ENCODE measurements at regions not wholly inside any gene's neighbourhood (a gene's known extent, or its start where the extent isn't known, plus 50 kb on each side); places are given as distances from the start of the nearest gene placed in this dataset.
"Not testable (repeated sequence)": the region's sequence is repeated elsewhere in the genome, so short reads cannot be mapped to it uniquely, and the experiment has no call there.

DNA sequence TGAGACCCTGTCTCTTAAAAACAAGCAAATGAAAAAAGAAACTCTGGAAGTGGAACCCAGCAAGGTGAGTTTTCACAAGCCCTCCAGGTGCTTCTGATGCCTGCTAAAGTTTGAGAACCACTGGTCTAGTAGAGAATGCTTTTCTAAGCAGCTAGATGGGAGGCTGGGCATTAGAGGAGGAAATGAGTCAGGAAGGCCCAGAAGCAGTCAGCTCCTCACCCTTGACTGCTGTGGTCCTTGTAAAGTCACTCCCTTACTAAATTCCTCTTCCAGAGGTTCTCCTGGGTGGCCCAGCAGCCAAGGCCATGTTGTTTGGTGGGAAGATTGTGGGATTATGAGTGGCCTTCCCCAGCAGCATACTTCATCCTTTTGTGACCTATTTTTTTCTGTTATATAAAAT is 52.0 kb upstream of the FYN start:
- no peak for DNase-seq (ENCODE audit: low read depth)

DNA sequence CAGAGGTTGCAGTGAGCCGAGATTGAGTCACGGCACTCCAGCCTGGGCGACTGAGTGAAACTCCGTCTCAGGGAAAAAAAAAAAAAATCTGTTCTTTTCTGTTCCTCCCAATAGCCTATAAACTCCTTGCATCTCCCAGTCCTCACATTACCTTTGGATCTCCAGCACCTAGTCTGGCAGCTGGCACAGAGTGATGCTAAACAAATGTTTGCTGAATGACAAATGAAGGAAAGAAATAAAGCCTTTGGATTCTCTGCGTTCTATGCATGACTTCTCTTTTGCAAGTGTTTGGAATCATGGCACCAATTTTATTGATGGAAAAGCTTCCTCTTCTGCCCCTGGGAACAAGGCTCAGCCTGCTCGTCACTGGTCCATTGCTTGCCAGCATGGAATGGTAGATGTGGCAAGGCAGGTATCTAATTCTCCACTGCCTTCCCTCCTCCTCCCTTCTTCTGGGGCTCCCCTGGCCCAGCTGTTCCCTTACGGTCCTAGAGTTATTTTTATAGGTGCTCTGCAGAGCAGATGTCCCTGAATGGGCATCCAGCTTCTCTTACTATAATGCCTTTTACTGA is 53.6 kb upstream of the FYN start:
- no peak for DNase-seq (ENCODE audit: low read depth)

DNA sequence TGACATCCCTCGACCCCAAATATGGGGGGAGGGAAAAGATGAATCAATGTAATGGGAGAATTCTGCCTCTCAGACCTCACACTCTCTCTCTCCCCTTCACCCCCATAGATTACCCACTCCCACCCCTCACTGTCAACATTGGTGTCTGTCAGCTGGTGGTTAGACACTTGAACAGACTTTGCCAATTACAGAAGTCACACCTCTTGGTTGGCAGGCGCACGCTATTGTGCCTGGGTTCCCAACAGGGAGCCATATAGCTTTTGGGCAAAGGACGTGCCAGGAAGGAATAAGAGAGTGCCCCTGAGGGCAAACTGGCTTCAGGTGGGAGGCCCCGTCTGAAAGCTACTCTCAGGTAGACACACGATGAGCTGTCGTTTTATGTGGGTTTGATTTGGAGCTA is 54.1 kb upstream of the FYN start:
- no peak for DNase-seq (ENCODE audit: low read depth)

DNA sequence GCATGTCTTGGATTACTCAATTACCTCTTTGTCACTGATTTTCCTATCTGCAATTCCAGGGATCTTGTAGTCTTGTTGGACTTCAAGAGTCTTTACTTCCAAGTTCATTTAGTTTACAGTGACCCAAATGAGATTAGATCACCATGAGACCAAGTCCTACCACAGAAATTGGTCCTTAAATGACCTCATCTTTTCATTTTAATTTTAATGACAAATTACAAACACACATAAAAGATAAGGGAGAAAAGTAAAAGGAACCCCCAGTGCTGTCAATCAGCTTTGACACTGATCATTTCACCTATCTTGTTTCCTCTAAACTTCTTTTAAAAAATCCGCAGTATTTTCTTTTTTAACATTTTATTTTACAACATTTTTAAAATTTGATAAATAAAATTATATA is 54.9 kb upstream of the FYN start:
- no peak for DNase-seq (ENCODE audit: low read depth)

DNA sequence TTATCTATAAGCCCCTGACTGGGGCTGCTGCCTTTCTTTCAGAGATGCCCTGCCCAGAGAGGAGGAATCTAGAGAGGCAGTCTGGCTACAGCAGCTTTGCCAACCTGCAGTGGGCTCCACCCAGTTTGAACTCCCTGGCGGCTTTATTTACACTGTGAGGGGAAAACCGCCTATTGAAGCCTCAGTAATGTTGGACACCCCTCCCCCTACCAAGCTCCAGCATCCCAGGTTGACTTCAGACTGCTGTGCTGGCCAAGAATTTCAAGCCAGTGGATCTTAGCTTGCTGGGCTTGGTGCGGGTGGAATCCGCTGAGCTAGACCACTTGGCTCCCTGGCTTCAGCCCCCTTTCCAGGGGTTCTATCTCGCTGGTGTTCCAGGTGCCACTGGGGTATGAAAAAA is 61.4 kb upstream of the FYN start:
- DNase-seq (ENCODE audit: low read depth), result not testable (repeated sequence)

DNA sequence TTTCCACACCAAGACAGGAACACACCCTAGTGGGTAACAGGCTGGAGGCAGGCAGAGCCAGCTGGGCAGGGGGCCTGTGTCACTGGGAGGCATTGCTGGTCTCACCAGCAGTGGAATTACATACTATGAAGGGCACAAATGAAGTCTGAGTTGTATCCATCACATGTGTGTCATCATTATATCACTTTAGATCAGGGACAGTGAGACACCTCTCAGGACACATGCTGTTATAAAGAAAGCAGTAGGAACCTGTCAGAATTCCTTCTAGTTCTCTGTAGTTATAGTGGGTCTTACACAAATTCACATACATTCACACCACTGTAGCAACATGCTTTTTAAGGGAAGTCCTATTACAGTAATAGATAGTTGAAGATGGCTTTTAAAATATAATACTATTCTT is 63.5 kb upstream of the FYN start:
- no peak for DNase-seq (ENCODE audit: low read depth)

DNA sequence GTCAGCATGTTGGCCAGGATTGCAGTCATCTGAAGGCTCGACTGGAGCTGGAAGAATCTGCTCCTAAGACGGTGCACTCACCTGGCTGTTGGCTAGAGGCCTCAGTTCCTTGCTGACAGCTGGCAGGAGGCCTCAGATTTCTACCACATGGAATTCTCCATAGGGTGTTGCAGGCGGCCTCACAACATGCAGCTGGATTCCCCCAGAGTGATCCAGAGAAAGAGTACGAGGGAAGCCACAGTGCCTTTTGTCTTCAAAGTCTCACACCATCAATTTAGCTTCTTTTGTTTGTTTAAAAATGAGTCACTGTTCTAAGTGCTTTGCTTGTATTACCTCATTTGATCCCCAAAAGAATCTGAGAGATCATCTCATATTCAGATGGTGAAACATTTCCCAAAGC is 65.5 kb upstream of the FYN start:
- DNase-seq (ENCODE audit: low read depth), result no peak

DNA sequence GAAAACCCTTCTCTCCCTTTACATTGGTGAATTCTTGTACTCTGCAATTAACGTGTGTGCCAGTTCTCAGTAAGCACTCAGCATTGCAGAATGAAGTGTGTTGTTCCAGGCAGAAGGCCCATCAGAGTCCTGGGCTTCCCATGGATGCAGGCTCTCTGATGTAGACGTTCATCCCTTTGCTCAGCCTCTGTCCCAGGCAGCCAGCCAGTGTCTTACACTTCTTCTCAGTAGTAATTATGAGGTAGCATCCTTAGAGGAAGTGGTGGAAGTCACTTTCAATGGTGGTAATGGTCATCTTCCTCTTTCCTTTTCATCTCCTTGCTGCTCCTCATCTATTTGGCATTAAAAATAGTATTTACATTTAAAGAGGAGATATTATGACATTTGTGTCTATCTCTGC is 66.7 kb upstream of the FYN start:
- DNase-seq (ENCODE audit: low read depth), result no peak

DNA sequence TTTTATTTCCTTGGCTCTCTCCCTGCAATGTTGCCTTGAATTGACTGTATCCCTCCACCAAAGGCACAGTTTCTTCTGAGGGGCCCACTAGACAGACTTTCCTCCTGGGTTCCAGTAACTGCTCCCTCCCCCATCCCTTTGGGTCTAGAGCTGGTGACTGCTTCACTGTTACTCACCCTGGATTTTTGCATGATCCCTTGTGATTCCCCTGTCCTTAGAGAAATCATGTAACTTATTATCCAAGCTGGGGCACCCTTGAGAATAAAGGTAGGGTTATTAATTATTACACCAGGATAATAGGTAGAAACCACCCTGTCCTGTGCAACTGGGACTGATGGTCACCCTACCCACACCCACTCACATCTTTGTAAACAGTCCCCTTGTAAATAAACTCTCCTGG is 67.5 kb upstream of the FYN start:
- DNase-seq (ENCODE audit: low read depth), result no peak

DNA sequence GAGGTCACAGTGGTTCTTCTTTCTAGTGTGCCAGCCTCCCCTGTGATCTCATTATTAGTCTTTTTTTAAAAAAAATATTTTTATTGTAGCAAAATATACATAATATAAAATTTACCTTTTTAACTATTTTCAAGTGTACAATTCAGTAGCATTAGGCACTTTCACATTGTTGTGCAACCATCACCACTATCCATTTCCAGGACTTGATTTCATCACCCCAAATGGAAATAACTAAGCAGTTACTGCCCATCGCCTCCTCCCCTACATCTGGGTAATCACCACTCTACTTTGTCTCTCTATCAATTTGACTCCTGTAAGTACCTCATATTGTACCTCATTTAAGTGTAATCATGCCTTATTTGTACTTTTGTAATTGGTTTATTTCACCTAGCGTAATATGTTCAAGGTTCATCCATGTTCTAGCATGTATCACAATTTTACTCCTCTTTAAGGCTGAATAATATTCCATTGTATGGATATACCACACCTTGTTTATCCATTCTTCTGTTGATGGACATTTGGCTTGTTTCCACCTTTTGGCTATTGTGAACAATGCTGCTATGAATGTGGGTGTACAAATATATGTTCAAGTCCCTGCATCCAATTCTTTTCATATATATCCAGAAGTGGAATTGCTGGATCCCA is 68.6 kb upstream of the FYN start:
- no peak for DNase-seq (ENCODE audit: low read depth)

DNA sequence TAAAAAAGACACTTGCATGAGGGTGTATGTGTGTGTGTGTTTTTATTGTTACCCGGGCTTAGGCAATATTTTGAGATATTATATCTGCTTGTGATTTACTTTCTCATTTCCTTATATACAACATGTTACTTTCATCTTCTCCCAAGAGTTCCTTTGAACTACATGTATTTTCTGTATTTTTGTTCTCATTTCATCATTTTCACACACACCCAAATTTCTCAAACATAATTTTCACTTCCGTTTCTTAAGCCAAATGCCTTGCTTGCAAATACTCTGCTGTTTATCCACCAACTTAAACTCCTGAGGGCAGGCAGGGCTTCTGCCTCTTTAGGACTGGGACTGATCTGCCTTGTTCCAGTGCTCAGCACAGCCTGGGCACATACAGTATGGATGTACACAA is 69.3 kb upstream of the FYN start:
- DNase-seq (ENCODE audit: low read depth), result no peak

DNA sequence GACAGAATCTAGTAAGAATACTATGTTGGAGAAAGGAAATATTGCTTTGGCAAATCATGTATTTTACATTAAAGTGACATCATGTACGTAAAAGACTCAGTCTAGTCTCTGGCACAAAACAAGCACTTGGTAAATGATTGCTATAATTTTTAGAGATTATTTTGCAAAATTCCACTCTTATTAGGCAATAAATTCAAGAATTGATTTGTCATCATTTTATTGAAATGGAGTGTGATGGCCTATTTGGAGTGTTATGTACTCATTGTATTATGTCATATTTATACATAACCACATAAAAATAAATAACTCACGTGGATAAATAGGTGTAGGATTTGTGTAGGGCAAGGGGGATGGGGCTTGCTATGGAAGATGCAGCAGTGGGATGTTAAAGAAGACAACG is 70.0 kb upstream of the FYN start:
- DNase-seq (ENCODE audit: low read depth), result no peak

DNA sequence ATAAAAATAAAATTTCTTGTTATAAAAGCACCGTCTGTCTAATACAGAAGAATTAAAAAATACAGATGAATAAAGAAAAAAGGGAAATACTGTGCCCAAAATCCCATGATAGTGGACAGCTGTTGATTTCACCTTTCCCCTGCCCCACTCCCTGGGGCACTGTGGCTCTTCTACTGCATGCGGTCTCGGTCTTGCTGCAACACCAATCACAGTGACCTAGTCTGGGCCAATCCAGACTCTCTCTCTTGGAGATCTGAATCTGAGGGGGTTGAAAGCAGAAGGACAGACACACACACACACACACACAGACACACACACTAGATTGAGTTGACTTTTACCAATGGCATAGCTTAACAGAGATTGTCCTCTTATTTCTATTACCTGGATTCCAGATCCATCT is 70.5 kb upstream of the FYN start:
- no peak for DNase-seq (ENCODE audit: low read depth)

DNA sequence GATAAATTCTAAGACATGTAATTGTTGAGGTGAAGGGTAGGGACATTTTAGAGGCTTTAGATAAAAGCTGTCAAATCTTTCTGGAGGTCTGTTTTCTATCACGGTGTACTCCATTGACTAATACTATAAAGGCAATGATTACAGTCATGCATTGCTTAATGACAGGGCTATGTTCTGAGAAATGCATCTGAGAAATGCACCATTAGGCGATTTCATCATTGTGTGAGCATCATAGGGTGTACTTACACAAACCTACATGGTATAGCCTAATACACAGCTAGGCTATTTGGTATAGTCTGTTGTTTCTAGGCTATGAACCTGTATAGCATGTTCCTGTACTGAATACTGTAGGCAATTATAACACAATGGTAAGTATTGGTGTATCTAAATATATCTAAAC is 71.3 kb upstream of the FYN start:
- DNase-seq (ENCODE audit: low read depth), result no peak

DNA sequence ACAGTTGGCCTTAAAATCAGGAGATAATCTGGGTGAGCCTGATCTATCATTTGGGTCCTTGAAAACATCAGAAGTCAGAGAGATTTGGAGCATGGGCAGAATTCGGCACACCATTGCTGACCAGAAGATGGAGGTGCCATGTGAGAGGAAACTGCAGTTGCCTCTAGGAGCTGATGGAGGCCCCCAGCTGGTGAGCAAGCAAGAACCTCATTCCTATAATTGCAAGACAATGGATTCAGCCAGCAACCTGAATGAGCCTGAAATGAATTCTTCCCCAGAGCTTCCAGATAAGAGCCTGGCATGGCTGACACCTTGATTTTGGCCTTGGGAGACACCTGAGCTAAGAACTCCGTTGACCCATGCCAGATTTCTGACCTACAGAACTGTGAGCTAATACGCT is 76.3 kb upstream of the FYN start:
- no peak for DNase-seq (ENCODE audit: low read depth)

DNA sequence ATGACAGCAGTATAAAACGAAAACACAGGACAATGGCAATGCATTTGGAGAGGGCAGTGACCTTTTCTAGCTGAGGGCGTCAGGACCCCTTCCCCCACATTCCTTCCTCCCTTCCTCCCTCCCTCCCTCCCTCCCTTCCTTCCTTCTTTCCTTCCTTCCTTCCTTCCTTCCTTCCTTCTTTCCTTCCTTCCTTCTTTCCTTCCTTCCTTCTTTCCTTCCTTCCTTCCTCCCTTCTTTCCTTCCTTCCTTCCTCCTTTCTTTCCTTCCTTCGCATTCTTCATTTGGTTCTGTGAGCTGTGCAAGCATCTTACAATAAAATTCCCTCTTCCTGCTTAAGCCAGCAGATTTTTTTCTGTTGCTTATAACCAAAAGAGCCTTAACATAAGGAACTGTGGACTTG is 76.7 kb upstream of the FYN start:
- not testable (repeated sequence) for DNase-seq (ENCODE audit: low read depth)

DNA sequence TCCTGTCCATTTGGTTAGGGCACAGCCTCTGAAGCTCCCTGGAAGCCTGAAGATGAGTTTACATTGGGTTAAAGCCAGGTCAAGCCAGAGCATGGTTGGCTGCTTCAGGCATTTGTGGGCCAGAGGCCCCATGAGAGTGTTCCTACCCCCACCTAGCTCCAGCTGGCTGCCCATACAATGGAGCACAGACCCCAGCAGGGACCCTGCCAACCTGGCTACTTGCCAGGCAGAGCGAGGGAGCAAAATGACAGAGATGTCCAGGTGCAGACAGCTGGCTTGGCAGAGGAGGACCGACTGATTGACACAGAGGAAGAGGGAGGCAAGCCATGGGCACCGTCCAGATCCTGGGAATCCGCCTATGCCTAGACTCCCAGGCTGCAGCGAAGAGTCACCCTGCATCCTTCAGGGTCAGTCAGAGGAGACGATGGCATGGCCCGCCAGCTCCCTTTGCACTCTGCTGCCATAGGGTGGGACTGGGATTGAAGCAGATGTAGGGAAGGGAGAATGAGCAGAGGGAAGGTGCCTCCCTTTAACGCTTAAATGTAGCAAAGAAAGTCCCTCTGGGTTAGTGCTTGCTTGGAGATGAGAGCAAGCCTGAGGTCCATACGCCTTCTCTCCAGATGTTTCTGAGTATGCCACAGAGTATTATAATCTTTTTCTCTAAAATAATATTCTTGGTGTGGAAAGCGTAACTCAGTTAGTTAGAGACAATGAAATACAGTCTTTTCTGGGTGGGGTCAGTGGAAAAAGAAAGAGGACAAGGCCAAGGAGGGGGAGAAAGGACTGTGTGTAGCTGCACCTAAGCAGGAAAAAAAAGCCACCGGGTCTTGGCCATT is 77.6 kb upstream of the FYN start:
- no peak for DNase-seq (ENCODE audit: low read depth)

DNA sequence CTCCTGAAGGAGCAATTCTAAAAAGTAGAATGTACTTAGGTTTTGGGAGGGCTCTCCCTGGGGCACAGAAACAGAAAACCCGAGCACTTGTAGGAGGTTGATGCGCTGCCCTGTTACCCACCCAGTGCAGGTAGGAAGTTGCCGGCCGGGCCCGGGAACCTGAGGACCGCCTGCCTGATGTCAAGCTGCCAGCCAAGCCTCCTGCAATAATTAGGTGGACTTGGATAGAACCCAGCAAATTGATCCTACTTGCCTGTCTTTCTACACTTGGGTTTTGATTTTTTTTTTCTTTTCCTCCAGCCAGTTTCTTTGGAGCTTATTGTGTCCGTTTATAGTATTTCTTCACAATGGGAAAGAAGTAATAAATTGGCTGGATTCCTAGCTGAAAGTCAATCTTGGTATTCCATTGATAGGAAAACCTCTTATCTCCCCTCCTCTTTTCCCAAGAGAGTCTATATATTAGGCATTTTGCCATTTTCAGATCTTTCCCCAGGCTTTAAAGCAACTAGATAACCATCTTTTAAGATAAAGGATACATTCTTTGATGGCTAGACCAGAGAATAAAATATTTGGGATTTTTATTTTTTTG is 78.3 kb upstream of the FYN start:
- no peak for DNase-seq (ENCODE audit: low read depth)

DNA sequence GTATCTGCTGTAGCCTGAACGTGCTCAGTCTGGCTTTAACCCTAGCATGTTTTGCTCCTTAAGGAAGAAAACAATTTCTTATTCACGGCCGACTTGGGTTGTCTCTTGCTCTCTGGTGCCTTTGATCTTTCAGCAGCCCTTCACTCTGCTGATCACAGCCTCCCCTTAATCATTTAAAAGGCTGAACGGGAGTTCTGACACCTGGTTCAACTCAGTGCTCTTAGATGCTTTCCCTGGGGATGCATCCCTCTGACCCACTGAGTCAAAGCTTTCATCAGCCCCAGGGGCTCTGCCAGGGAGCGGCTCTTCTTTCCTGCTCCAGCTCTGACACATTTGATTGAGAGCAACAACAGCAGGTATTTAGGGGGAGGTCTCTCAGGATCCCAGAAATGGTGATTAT is 79.0 kb upstream of the FYN start:
- no peak for DNase-seq (ENCODE audit: low read depth)

DNA sequence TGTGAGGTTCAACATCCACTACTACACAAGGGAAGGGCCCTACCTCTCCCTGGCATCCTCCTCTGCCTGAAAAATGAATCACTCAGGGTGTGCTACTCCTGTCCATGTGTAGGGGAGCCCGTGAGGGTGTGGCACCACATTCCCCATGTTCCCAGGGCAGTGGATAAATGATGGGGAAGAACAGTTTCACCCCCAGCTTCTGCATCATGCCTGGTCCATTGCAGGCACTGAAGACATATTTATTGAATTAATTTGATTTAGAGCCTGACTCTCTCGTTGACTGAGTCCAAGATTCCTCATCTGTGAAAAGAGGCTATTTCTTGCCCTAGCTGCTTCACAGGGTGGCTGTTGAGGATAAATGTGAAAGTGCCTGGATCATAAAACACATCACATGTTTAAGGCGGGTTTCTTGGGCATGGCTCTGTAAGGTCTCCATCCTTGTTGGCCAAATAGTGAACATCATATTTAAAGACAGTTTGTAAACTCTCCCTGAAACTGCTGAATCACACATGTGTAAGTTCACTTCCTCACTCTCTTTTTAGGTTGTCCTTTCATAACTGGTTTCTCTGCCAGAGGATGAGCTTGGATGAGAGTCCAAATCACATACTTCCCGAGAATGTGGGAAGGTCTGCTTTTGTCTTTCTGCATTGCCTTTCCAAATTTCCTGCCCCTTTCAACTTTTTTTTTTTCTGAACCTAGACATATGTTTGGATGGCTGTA is 79.7 kb upstream of the FYN start:
- no peak for DNase-seq (ENCODE audit: low read depth)

DNA sequence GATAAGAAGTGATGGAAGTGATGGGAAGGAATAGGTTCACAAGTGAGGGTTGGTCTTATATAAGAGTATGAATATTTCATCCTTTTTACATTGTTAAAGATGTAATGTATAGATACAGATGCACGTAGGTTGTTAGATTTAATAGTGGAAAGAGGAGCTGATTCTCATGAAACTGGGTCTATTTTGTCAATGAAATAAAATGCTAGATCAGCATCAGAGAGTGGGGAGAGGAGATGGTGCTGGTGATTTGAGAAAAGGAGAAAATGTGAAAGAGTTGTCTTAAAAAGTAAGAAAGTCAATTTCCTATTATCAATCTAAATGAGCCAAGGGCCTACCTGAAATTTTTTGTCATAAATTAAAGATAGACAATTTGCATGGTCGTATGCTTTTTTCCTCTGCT is 82.8 kb upstream of the FYN start:
- DNase-seq (ENCODE audit: low read depth), result no peak

DNA sequence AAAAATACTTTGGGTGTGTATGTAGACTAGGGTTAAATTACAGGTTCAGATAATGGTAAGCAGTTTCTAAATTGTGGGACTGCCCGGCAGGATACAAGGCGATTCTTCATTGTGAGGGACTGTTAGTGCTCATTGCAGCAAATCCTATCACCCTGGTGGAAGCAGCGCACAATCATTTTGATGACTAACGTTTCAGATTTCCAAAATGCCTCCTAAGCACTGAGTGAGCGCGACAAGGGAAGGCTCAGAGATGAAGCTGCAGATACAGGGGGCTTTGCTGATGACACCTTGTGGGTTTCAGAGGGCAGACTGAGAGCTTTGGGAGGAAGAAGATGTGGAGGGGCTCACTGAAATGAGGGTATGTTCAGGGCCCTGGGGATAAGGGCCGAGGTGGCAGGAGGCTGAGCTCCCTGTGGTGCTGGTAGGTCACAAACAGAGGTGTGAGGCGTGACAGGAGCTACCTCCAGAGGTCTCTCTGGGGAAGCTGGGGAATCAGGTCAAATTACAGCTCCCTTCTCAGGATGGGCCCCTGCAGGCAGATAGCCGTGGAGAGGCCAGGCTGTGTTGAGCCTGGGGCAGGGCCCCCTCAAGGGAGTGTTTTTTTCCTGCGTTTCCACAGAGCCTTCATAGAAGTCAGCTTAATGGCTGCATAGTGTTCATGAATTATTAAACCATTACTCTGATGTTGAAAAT is 84.5 kb upstream of the FYN start:
- DNase-seq (ENCODE audit: low read depth), result no peak
